Posterior vena cava (tissue), 2 donors: ENCODE measurements at regions not wholly inside any gene's neighbourhood (a gene's known extent, or its start where the extent isn't known, plus 50 kb on each side); places are given as distances from the start of the nearest gene placed in this dataset.
"Not testable (repeated sequence)": the region's sequence is repeated elsewhere in the genome, so short reads cannot be mapped to it uniquely, and the experiment has no call there.

ENCODE experiments used
- DNase-seq: peaks from one replicate; pipeline ENCODE4 v3.0.0-alpha.2; 2020; ENCODE audit warnings: low spot score
- intact Hi-C, 2 donors: fragments of 100-400 bp; cut with DNase I; formaldehyde crosslinking; loops; one replicate each; pipeline versions ENCODE4 v1.14.1 to v1.14.2; 2022 to 2023
- donor health status: DM: yes; HTN: yes; CAD: no.
- donor health status: DM: yes; HTN: yes; CAD: no.

DNA sequence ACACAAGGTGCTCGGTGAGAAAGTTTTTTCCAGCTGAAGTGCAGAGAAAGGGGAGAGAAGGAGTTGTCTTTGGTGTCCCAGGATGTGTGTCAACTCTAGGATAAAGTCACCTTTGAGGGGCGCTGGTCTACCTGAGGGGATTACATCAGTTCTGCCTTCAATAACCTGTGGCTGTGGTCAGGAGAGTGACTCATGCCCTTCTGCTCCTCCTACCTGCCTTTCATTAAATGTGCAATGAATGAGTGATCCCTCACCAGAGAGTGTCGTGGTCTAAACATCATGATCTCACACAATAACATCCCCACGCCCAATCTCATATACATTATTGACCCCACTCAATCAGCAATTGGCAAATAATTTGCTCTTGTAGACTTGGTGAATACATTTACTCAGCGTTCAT is 156.4 kb downstream of the POTEB start:
- intact Hi-C loops, DNase-seq: not testable (repeated sequence)

- DNase-seq, intact Hi-C loops: not testable (repeated sequence)
These were observed 158.8 kb downstream of the POTEB start for GRCh38 chr15:21718779-21719178.

DNA sequence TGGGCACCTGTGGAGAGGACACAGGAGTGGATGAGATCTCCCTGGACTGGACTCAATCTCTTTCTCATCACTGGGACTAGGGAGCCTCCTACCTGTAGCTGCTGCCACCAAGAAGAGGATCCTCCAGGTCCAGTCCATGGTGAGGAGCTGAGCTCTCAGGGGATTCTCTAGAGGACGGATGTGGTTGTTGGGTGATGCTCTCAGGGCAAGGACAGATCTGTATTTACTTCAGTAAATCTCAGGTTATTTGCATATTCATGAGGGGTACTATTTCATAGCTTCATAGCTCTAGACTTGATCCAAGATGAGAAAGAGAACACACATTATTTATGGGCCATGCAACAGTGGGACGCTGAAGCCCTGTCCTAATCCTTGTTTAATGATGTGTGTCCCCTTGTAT is 159.4 kb downstream of the POTEB start:
- DNase-seq, intact Hi-C loops: not testable (repeated sequence)

GRCh38 chr15:21717661-21718060 is 159.9 kb downstream of the POTEB start:
- DNase-seq = not testable (repeated sequence)

DNA sequence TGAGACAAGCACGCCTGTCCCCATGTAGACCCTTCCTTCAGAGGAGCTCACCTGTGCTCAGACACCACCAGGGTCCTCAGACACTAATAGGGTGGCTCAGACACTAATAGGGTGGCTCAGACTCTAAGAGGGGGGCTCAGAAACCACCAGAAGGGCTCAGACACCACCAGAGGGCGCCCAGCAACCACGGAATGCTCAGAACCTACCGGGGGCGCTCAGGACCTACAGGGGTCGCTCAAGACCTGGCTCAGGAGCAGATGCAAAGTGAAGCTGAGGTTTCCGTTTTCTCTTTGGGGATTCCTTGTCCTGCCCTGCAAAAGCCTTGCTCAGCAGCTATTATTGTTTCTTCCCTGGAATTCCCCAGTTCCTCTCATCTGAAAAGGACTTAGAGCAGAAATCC is 172.1 kb downstream of the POTEB start:
- DNase-seq, intact Hi-C loops: not testable (repeated sequence)

More at GRCh38 chr15:21717661-21718060, 159.9 kb downstream of the POTEB start:
- intact Hi-C loops = not testable (repeated sequence)

DNA sequence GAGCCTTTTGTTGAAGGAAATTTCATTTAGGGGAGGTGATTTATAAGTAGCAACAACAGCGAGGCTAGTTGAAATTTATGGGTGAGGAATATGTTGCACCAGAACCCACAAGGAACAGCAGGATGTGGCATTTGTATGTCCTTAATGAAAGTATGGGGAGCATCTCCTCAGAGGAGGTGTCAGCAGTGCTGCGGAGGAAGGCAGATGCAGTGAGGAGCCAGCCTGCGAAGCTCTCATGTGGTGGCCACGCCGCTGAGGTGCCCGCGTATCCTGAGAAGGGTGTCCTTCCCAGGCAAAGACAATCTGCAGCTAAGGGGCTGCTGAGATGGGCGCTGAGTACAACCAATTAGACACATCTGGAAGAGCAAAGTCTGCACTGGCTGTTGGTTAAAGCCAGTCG is 178.9 kb downstream of the POTEB start:
- intact Hi-C loops, DNase-seq: not testable (repeated sequence)

GRCh38 chr15:21695089-21695488 is 182.4 kb downstream of the POTEB start:
- DNase-seq, intact Hi-C loops: not testable (repeated sequence)

DNA sequence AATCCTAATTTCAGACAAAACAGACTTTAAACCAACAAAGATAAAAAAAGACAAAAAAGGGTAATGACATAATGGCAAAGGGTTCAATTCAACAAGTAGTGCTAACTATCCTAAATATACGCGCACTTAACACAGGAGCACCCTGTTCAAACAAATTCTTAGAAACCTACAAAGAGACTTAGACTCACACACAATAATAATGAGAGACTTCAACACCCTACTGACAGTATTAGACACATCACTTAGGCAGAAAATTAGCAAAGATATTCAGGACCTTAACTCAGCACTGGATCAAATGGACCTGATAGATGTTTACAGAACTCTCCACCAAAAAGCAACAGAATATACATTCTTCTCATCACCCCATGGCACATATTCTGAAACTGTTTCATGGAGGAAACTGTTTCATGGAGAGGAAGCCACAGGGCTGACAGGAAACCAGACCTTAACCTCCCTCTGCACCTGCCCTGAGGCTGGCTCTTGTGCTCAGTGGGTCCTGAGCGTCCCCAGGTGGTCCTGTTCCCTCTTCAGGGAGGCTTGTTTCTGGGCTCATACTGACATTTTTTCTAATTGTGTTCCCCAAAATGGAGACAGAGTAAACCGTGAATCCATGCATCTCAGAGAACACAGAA is 184.9 kb downstream of the POTEB start:
- intact Hi-C loops, DNase-seq: not testable (repeated sequence)

- DNase-seq, intact Hi-C loops: not testable (repeated sequence)
These were observed 216.6 kb upstream of the POTEB3 start for GRCh38 chr15:21656798-21657397.

GRCh38 chr15:21656114-21656746 is 215.9 kb upstream of the POTEB3 start:
- DNase-seq, intact Hi-C loops: not testable (repeated sequence)

- intact Hi-C loops, DNase-seq: not testable (repeated sequence)
These were observed 213.4 kb upstream of the POTEB3 start for GRCh38 chr15:21653707-21654106.

DNA sequence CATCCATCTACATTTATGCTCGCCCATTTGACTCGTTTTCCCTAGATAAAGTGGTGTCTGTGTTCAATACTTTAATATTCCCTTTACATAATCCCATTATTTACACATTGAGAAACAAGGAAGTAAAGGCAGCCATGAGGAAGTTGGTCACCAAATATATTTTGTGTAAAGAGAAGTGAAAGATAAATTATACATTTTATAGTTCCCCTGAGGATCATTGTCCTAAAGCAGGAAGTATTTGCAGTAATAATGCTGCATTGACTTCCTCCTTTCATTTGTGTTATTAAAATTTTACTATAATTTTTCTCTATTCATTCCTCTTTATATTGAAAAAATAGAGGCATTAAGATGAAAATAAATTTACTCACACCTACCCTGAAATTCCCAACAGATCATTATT is 198.5 kb upstream of the POTEB3 start:
- not testable (repeated sequence) for DNase-seq

DNA sequence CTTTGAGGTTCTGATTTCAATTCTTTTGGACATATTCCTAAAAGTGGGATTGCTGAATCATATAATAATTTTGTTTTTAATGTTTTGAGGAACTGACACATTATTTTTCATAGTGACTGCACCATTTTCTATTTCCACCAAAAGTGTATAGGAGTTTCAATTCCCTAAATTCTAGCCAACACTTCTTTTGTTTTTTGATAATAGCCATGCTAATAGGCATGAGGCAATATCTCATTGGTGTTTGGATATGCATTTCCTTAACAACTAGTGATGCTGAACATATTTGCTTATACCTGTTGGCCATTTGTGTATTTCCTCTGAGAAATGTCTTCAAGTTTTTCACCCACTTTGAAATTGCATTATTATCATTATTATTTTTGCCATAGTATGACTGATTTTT is 186.4 kb upstream of the POTEB3 start:
- intact Hi-C loops, DNase-seq: not testable (repeated sequence)

More for the DNA sequence above, 198.5 kb upstream of the POTEB3 start:
- intact Hi-C loops = not testable (repeated sequence)

DNA sequence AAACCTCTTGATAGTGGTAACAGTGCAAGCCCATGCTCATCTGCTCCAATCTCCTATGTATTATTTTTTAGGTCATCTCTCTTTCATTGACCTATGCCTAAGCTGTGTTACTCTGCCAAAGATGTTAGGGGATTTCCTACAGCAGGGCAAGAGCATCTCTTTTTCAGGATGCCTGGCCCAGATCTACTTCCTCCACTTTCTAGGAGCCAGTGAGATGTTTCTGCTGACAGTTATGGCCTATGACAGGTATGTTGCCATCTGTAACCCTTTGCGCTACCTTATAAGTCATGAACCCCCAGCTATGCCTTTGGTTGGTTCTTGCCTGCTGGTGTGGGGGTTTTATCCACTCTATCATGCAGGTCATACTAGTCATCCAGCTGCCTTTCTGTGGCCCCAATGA is 168.9 kb upstream of the POTEB3 start:
- intact Hi-C loops, DNase-seq: not testable (repeated sequence)

DNA sequence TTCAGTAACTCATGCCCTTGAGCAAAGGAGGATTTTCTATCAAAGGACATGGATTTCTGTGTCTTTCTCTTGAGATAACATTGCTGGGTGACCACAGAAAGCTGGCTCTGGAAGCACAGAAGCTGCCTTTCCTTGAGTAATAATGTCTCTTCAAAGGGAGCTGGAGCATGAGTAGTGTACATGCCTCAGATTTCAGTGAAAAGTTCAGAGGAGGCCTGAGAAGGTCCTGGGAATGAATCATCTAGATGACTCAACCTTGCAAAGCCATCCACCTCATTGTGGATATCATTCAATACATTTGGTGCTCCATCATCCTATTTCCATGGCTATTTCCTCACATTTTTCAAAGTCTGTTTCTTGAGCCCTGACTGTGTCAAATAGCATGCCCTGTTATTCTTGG is 125.1 kb upstream of the POTEB3 start:
- DNase-seq = not testable (repeated sequence)

GRCh38 chr15:21551809-21552208 is 111.5 kb upstream of the POTEB3 start:
- intact Hi-C loops, DNase-seq: not testable (repeated sequence)

More for the DNA sequence above, 125.1 kb upstream of the POTEB3 start:
- intact Hi-C loops = not testable (repeated sequence)

GRCh38 chr15:21546182-21546903 is 106.0 kb upstream of the POTEB3 start:
- intact Hi-C loops = not testable (repeated sequence)
- peak; percentile 34 for DNase-seq

DNA sequence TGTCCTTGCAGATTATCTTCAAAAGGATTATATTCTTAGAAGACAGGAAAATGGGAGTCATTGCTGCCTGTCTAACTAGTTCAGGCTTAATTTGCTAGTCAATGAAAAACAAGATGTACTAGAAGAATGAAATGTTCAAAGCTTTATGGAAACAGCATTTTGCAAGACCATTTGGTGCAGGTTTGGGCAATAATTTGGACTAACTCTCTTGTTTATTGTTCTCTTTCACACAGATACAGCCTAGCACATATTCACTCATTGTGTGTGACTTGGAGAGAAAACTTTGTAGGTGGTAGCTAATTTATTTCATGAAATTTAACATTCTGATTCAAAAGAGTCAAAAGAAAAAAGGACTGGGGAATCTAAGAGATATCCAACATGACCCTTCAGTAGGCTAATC is 92.5 kb upstream of the POTEB3 start:
- DNase-seq, intact Hi-C loops: not testable (repeated sequence)

GRCh38 chr15:21516248-21516647 is 75.9 kb upstream of the POTEB3 start:
- DNase-seq, intact Hi-C loops: not testable (repeated sequence)

DNA sequence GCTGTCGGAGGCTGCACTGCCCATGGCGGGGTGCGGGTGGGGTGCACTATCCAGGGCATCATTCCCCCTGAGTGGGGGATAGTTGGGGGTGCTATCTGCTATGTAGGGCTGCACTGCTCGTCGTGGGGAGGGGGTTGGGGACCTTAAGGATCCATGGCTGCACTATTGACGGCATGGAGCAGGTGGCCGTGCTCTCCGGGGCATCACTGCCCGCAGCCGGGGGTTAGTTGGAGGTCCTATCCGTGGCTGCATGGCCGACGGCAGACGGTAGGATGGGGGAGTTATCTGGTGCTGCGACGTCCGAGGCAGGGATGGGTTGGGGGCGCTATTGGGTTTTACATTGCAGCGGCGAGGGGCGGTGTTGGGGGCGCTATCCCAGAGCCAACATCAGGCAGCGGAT is 75.0 kb upstream of the POTEB3 start:
- DNase-seq, intact Hi-C loops: not testable (repeated sequence)
